T-helper 1 cell (primary cell): ENCODE measurements at regions not wholly inside any gene's neighbourhood (a gene's known extent, or its start where the extent isn't known, plus 50 kb on each side); places are given as distances from the start of the nearest gene placed in this dataset.

Experiments
- DNase-seq, 5 donors: peaks; one replicate each; pipeline ENCODE4 v3.0.0-alpha.2; 2012 to 2020

GRCh38 chr16:73232555-73233328 is 184.8 kb upstream of the ZFHX3 start:
- no peak for DNase-seq

GRCh38 chr16:73231944-73232554 is 184.1 kb upstream of the ZFHX3 start:
- DNase-seq: no peak

GRCh38 chr16:73231379-73231778 is 183.5 kb upstream of the ZFHX3 start:
- DNase-seq: no peak

- no peak for DNase-seq
These were observed 182.7 kb upstream of the ZFHX3 start for GRCh38 chr16:73230651-73231050.

GRCh38 chr16:73228649-73229048 is 180.7 kb upstream of the ZFHX3 start:
- DNase-seq: no peak

- DNase-seq: no peak
These were observed 178.7 kb upstream of the ZFHX3 start for GRCh38 chr16:73226675-73227074.

- no peak for DNase-seq
These were observed 178.1 kb upstream of the ZFHX3 start for GRCh38 chr16:73225983-73226382.

- DNase-seq: no peak
These were observed 172.9 kb upstream of the ZFHX3 start for GRCh38 chr16:73220836-73221235.

- DNase-seq: no peak
These were observed 171.2 kb upstream of the ZFHX3 start for GRCh38 chr16:73219176-73219575.

GRCh38 chr16:73217654-73218053 is 169.7 kb upstream of the ZFHX3 start:
- DNase-seq: no peak

GRCh38 chr16:73216932-73217331 is 169.0 kb upstream of the ZFHX3 start:
- DNase-seq: no peak

- DNase-seq: no peak
These were observed 167.9 kb upstream of the ZFHX3 start for GRCh38 chr16:73215678-73216377.

- no peak for DNase-seq
These were observed 167.1 kb upstream of the ZFHX3 start for GRCh38 chr16:73214825-73215677.

- no peak for DNase-seq
These were observed 166.0 kb upstream of the ZFHX3 start for GRCh38 chr16:73213732-73214455.

- DNase-seq: no peak
These were observed 164.5 kb upstream of the ZFHX3 start for GRCh38 chr16:73212431-73212830.

- DNase-seq: no peak
These were observed 162.8 kb upstream of the ZFHX3 start for GRCh38 chr16:73210686-73211085.

- DNase-seq: no peak
These were observed 162.2 kb upstream of the ZFHX3 start for GRCh38 chr16:73210084-73210483.

GRCh38 chr16:73209190-73209589 is 161.3 kb upstream of the ZFHX3 start:
- DNase-seq: no peak

GRCh38 chr16:73206151-73206707 is 158.3 kb upstream of the ZFHX3 start:
- no peak for DNase-seq

GRCh38 chr16:73205153-73205886 is 157.4 kb upstream of the ZFHX3 start:
- DNase-seq: no peak
